Neural cell (in vitro differentiated cells): ENCODE measurements at regions not wholly inside any gene's neighbourhood (a gene's known extent, or its start where the extent isn't known, plus 50 kb on each side); places are given as distances from the start of the nearest gene placed in this dataset.

Experiments
- H2AFZ ChIP-seq: fragments of 200-600, 300-800 bp; sonication (generic), shearing (Covaris generic); 2 replicates; pipeline ENCODE4 v1.6.0; 2014; ENCODE audit warnings: low read depth, mild to moderate bottlenecking, antibody characterized with exemption, low read length, moderate library complexity
- H3F3A ChIP-seq: fragments of 200-600 bp; shearing (Covaris generic); 2 replicates; pipeline ENCODE4 v1.6.1; 2016; ENCODE audit warnings: mild to moderate bottlenecking, moderate library complexity, mixed read lengths, antibody characterized with exemption, low read length; ENCODE audit not compliant: insufficient read depth, poor library complexity, severe bottlenecking
- H3K27ac ChIP-seq: fragments of 200-600, 300-800 bp; sonication (generic), shearing (Covaris generic); 2 replicates; pipeline ENCODE4 v1.5.1; 2014; ENCODE audit warnings: mild to moderate bottlenecking, low read length, moderate library complexity
- H3K27me3 ChIP-seq: fragments of 300-800, 200-600 bp; sonication (generic), shearing (Covaris generic); 2 replicates; pipeline ENCODE4 v1.6.0; 2014; ENCODE audit warnings: mild to moderate bottlenecking, low read depth, low read length, moderate library complexity; ENCODE audit not compliant: insufficient read depth
- H3K36me3 ChIP-seq: fragments of 300-800, 200-600 bp; sonication (generic), shearing (Covaris generic); 2 replicates; pipeline ENCODE4 v1.5.1; 2014; ENCODE audit warnings: mild to moderate bottlenecking, antibody characterized with exemption, low read length, moderate library complexity; ENCODE audit not compliant: insufficient read depth
- H3K4me2 ChIP-seq: fragments of 300-800, 200-600 bp; sonication (generic), shearing (Covaris generic); 2 replicates; pipeline ENCODE4 v1.6.0; 2014; ENCODE audit warnings: mild to moderate bottlenecking, low read length
- H3K4me3 ChIP-seq: fragments of 300-800, 200-600 bp; sonication (generic), shearing (Covaris generic); 2 replicates; pipeline ENCODE4 v1.5.1; 2014; ENCODE audit warnings: mild to moderate bottlenecking, low read length, moderate library complexity
- H3K79me2 ChIP-seq: fragments of 200-600 bp; shearing (Covaris generic); replicated peaks from 2 replicates; pipeline ENCODE4 v1.6.0; 2014; ENCODE audit warnings: mild to moderate bottlenecking, low read length, moderate library complexity; ENCODE audit not compliant: insufficient read depth
- H3K9ac ChIP-seq: fragments of 300-800, 200-600 bp; sonication (generic), shearing (Covaris generic); 2 replicates; pipeline ENCODE4 v1.6.1; 2016; ENCODE audit warnings: mild to moderate bottlenecking, low read length, mixed read lengths
- H3K9me2 ChIP-seq: fragments of 200-600 bp; shearing (Covaris generic); 2 replicates; pipeline ENCODE4 v1.6.1; 2016; ENCODE audit warnings: mild to moderate bottlenecking, low read length, mixed read lengths; ENCODE audit not compliant: insufficient read depth
- H3K9me3 ChIP-seq: fragments of 200-600, 300-800 bp; sonication (generic), shearing (Covaris generic); 2 replicates; pipeline ENCODE4 v1.6.1; 2016; ENCODE audit warnings: mild to moderate bottlenecking, mixed run types, low read length, moderate library complexity, mixed read lengths
- H4K20me1 ChIP-seq: fragments of 200-600 bp; shearing (Covaris generic); 2 replicates; pipeline ENCODE4 v1.6.1; 2016; ENCODE audit warnings: mild to moderate bottlenecking, mixed run types; ENCODE audit not compliant: insufficient read depth
- EP300 ChIP-seq: fragments of 450-650 bp; conservative IDR thresholded peaks from 2 replicates; pipeline ENCODE4 v1.6.1; 2014; ENCODE audit warnings: antibody characterized with exemption, mild to moderate bottlenecking, moderate library complexity; ENCODE audit not compliant: poor library complexity, severe bottlenecking
- EZH2 ChIP-seq: fragments of 200-600, 300-800 bp; shearing (Covaris generic), sonication (generic); IDR thresholded peaks from 2 replicates; pipeline ENCODE4 v1.6.1; 2014; ENCODE audit warnings: antibody characterized with exemption, low read length, borderline replicate concordance, mild to moderate bottlenecking; ENCODE audit not compliant: insufficient read depth, poor library complexity, severe bottlenecking
- MXI1 ChIP-seq: fragments of 450-650 bp; conservative IDR thresholded peaks from 2 replicates; pipeline ENCODE4 v1.6.1; 2014; ENCODE audit warnings: antibody characterized with exemption, mild to moderate bottlenecking; ENCODE audit not compliant: poor library complexity, severe bottlenecking
- RAD21 ChIP-seq: fragments of 450-650 bp; conservative IDR thresholded peaks from 2 replicates; pipeline ENCODE4 v1.6.1; 2014; ENCODE audit warnings: antibody characterized with exemption, mild to moderate bottlenecking, moderate library complexity
- SMC3 ChIP-seq: fragments of 450-650 bp; conservative IDR thresholded peaks from 2 replicates; pipeline ENCODE4 v1.6.1; 2014; ENCODE audit warnings: antibody characterized with exemption, mild to moderate bottlenecking, moderate library complexity; ENCODE audit not compliant: poor library complexity
- TAF1 ChIP-seq: IDR thresholded peaks from 2 replicates; pipeline ENCODE4 v1.6.1; 2012; ENCODE audit warnings: low read depth
- TF ChIP-seq, protein P1 (sequence below): fragments of 450-650 bp; IDR thresholded peaks from 2 replicates; pipeline ENCODE4 v1.5.1; 2014; ENCODE audit warnings: antibody characterized with exemption, mild to moderate bottlenecking, moderate library complexity; ENCODE audit not compliant: poor library complexity, severe bottlenecking
- TF ChIP-seq, protein P2 (sequence below): IDR thresholded peaks from 2 replicates; pipeline ENCODE4 v1.6.1; 2012; ENCODE audit warnings: borderline replicate concordance

- Histone ChIP-seq H3K79me2 (no peaks in the 10 kb centered on the region), H3K9me3 (no peaks in the 10 kb centered on the region), H3K9me2 (no peaks in the 10 kb centered on the region), H3K9ac (no peak overlapping the region), H3K4me2 (no peak overlapping the region), H3K27ac (no peak overlapping the region), H3K4me3 (no peak overlapping the region), H2AFZ (no peak overlapping the region), H3K27me3 (no peaks in the 10 kb centered on the region), H3K36me3 (no peaks in the 10 kb centered on the region), H4K20me1 (no peaks in the 10 kb centered on the region), H3F3A (no peaks in the 10 kb centered on the region)
- TF ChIP-seq, protein P1, sequence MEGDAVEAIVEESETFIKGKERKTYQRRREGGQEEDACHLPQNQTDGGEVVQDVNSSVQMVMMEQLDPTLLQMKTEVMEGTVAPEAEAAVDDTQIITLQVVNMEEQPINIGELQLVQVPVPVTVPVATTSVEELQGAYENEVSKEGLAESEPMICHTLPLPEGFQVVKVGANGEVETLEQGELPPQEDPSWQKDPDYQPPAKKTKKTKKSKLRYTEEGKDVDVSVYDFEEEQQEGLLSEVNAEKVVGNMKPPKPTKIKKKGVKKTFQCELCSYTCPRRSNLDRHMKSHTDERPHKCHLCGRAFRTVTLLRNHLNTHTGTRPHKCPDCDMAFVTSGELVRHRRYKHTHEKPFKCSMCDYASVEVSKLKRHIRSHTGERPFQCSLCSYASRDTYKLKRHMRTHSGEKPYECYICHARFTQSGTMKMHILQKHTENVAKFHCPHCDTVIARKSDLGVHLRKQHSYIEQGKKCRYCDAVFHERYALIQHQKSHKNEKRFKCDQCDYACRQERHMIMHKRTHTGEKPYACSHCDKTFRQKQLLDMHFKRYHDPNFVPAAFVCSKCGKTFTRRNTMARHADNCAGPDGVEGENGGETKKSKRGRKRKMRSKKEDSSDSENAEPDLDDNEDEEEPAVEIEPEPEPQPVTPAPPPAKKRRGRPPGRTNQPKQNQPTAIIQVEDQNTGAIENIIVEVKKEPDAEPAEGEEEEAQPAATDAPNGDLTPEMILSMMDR = peak; percentile 84
- TF ChIP-seq MXI1 (no peak), SMC3 (peak; percentile 85), RAD21 (peak; percentile 87)
Observed at GRCh38 chr5:30040488-30041118, 1152.9 kb upstream of the CDH6 start.

DNA sequence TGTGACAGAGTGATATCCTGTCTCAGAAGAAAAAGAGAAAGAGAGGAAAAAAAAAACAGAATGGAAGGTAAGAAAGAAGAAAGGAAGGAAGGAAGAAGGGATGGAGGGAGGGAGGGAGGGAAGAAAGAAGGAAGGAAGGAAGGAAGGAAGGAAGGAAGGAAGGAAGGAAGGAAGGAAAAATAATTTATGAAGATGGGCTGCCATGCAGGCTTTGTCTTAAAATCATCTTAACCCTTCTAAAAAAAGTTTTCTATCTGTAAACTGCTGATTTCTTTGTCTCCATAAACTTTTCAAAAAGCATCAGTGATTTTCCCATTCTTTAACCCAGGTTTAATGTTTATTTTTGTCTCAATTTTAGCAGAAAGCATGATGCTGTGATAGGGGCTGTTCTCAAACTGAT lies 1154.1 kb upstream of the CDH6 start:
- H3K9me3 ChIP-seq = no peaks in the 10 kb centered on the region

More for the DNA sequence above, 1154.1 kb upstream of the CDH6 start:
- H3K36me3 ChIP-seq = no peaks in the 10 kb centered on the region
- H3K9ac ChIP-seq = no peak overlapping the region
- no peak overlapping the region for H3K27ac ChIP-seq
- H3K4me3 ChIP-seq = no peak overlapping the region
- H3K79me2 ChIP-seq = no peaks in the 10 kb centered on the region
- TF ChIP-seq, protein P1 = no peak
- TF ChIP-seq EP300 = no peak
- no peak for TF ChIP-seq TAF1
- TF ChIP-seq, protein P2, sequence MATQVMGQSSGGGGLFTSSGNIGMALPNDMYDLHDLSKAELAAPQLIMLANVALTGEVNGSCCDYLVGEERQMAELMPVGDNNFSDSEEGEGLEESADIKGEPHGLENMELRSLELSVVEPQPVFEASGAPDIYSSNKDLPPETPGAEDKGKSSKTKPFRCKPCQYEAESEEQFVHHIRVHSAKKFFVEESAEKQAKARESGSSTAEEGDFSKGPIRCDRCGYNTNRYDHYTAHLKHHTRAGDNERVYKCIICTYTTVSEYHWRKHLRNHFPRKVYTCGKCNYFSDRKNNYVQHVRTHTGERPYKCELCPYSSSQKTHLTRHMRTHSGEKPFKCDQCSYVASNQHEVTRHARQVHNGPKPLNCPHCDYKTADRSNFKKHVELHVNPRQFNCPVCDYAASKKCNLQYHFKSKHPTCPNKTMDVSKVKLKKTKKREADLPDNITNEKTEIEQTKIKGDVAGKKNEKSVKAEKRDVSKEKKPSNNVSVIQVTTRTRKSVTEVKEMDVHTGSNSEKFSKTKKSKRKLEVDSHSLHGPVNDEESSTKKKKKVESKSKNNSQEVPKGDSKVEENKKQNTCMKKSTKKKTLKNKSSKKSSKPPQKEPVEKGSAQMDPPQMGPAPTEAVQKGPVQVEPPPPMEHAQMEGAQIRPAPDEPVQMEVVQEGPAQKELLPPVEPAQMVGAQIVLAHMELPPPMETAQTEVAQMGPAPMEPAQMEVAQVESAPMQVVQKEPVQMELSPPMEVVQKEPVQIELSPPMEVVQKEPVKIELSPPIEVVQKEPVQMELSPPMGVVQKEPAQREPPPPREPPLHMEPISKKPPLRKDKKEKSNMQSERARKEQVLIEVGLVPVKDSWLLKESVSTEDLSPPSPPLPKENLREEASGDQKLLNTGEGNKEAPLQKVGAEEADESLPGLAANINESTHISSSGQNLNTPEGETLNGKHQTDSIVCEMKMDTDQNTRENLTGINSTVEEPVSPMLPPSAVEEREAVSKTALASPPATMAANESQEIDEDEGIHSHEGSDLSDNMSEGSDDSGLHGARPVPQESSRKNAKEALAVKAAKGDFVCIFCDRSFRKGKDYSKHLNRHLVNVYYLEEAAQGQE = no peak
- no peak for TF ChIP-seq EZH2
- H3K9me2 ChIP-seq = no peaks in the 10 kb centered on the region
- no peaks in the 10 kb centered on the region for H3K27me3 ChIP-seq
- no peak overlapping the region for H2AFZ ChIP-seq
- H3F3A ChIP-seq = no peaks in the 10 kb centered on the region
- no peaks in the 10 kb centered on the region for H4K20me1 ChIP-seq
- no peak overlapping the region for H3K4me2 ChIP-seq
